ENCODE measurements at regions not wholly inside any gene's neighbourhood (a gene's known extent, or its start where the extent isn't known, plus 50 kb on each side); places are given as distances from the start of the nearest gene placed in this dataset.

GRCh38 chr14:104383996-104384775 is 195.4 kb upstream of the C14orf180 start:
- TF ChIP-seq CTCF (IDR thresholded peaks at IDR 0.05) (no peak), POLR2A (IDR thresholded peaks at IDR 0.05) (no peak)
